Central memory CD8-positive, alpha-beta T cell (primary cell): ENCODE measurements at regions not wholly inside any gene's neighbourhood (a gene's known extent, or its start where the extent isn't known, plus 50 kb on each side); places are given as distances from the start of the nearest gene placed in this dataset.

Experiments
- ATAC-seq: fragments of 150-1000 bp; cut with Tn5 transposase; replicated peaks from 2 replicates; pipeline ENCODE4 v1.10.0; 2022; ENCODE audit warnings: mild to moderate bottlenecking, moderate FRiP score, moderate number of reproducible peaks; ENCODE audit not compliant: poor library complexity, severe bottlenecking; ENCODE audit errors: extremely low read depth
- DNase-seq, 2 donors: peaks; one replicate each; pipeline ENCODE4 v3.0.0; 2021; ENCODE audit warnings: low spot score in 2 of 2
- H3K27ac Mint-ChIP-seq: one replicate; pipeline ENCODE4 v1.8.0; 2022; ENCODE audit warnings: low read depth, mild to moderate bottlenecking, moderate library complexity, mixed read lengths
- H3K27me3 Mint-ChIP-seq: one replicate; pipeline ENCODE4 v1.8.0; 2022; ENCODE audit warnings: mixed read lengths
- H3K36me3 Mint-ChIP-seq: one replicate; pipeline ENCODE4 v1.8.0; 2022; ENCODE audit warnings: mild to moderate bottlenecking, moderate library complexity, mixed read lengths; ENCODE audit not compliant: insufficient read depth
- H3K4me1 Mint-ChIP-seq: one replicate; pipeline ENCODE4 v1.8.0; 2022; ENCODE audit warnings: mixed read lengths
- H3K4me3 Mint-ChIP-seq: one replicate; pipeline ENCODE4 v1.8.0; 2022; ENCODE audit warnings: mild to moderate bottlenecking, moderate library complexity, mixed read lengths
- H3K9me3 Mint-ChIP-seq: one replicate; pipeline ENCODE4 v1.8.0; 2022; ENCODE audit warnings: mixed read lengths

- ATAC-seq, result no peak
- H3K4me1 Mint-ChIP-seq, result no peaks in the 10 kb centered on the region
- H3K27me3 Mint-ChIP-seq, result no peaks in the 10 kb centered on the region
- no peaks in the 10 kb centered on the region for H3K36me3 Mint-ChIP-seq
- no peak overlapping the region for H3K27ac Mint-ChIP-seq
- H3K9me3 Mint-ChIP-seq, result peaks cover 6% of the 10 kb centered on the region
- DNase-seq, result no peak
- no peak overlapping the region for H3K4me3 Mint-ChIP-seq
These were observed 389.2 kb downstream of the JRKL start for GRCh38 chr11:96779030-96779429.

DNA sequence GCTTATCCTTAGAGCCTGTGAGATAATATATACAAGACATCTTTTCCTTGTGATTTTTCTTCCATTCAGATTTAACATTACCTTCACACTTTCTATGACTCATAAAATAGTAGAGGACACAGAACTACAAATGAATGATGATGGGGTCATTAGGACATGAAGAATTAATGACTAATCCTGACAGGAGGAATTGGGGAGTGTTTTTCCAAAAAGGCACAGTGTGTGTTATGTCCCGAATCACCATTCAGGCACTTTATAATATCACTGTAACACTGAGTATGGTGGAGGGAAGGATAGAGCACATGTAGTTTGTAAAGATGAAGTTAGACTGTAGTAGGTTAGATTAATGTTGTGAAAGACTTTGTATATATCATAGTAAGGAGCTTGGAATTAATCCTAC lies 391.3 kb downstream of the JRKL start:
- H3K36me3 Mint-ChIP-seq, result peaks cover 2% of the 10 kb centered on the region
- peaks cover 6% of the 10 kb centered on the region for H3K9me3 Mint-ChIP-seq
- no peaks in the 10 kb centered on the region for H3K4me1 Mint-ChIP-seq
- DNase-seq (no peak), ATAC-seq (no peak)
- H3K27ac Mint-ChIP-seq, result no peak overlapping the region
- no peaks in the 10 kb centered on the region for H3K27me3 Mint-ChIP-seq
- H3K4me3 Mint-ChIP-seq, result no peak overlapping the region

DNA sequence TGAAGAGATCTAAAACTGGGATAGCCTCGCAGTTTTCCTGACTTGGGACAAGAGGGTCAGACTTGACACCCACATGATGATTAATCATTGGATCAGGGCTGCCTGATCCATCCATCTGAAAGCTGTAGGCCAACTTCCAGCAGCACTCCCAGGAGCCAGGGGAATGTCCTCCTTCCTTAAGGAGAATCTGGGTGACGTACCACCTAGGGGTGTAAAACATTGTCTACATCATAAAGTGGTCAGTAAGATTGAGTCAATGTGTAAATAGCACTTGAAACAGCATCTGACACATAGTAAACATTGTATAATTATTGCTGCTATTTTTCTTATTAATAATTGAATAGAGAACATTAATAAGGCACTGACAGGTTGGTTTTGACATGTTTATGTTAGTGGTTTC lies 392.8 kb downstream of the JRKL start:
- H3K4me1 Mint-ChIP-seq, result no peaks in the 10 kb centered on the region
- ATAC-seq (no peak), DNase-seq (no peak)
- H3K27me3 Mint-ChIP-seq, result no peaks in the 10 kb centered on the region
- H3K27ac Mint-ChIP-seq, result no peak overlapping the region
- peaks cover 2% of the 10 kb centered on the region for H3K36me3 Mint-ChIP-seq
- no peak overlapping the region for H3K4me3 Mint-ChIP-seq
- peaks cover 11% of the 10 kb centered on the region for H3K9me3 Mint-ChIP-seq

DNA sequence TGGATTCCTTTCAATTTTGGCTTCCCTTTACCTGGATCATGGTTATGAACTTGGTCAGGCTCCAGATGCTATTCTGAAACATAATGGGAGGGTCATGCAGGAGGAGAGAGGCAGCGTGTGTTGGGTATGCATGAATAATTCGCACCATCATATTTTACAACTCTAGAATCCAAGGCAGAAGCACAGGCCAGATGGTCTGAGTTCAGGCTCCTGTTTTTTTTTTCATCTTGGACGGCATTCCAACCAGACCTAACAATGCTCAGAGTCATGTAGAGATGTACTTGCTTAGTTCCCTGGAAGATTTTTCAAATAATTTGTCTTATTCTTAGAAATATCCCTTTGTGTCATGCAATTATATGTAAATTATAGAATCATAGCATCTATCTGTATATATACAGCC lies 393.5 kb downstream of the JRKL start:
- H3K9me3 Mint-ChIP-seq, result peaks cover 11% of the 10 kb centered on the region
- DNase-seq (no peak), ATAC-seq (no peak)

GRCh38 chr11:96785073-96785472 lies 395.3 kb downstream of the JRKL start:
- no peak for DNase-seq
- peaks cover 2% of the 10 kb centered on the region for H3K36me3 Mint-ChIP-seq
- no peaks in the 10 kb centered on the region for H3K4me1 Mint-ChIP-seq
- no peak for ATAC-seq
- H3K9me3 Mint-ChIP-seq, result peaks cover 19% of the 10 kb centered on the region
- H3K27me3 Mint-ChIP-seq, result no peaks in the 10 kb centered on the region
- no peak overlapping the region for H3K27ac Mint-ChIP-seq
- H3K4me3 Mint-ChIP-seq, result no peak overlapping the region

More for the DNA sequence above, 393.5 kb downstream of the JRKL start:
- Mint-ChIP-seq H3K36me3 (peaks cover 2% of the 10 kb centered on the region), H3K4me3 (no peak overlapping the region), H3K27me3 (no peaks in the 10 kb centered on the region), H3K27ac (no peak overlapping the region), H3K4me1 (no peaks in the 10 kb centered on the region)

GRCh38 chr11:96794152-96794551 lies 404.3 kb downstream of the JRKL start:
- no peak overlapping the region for H3K4me3 Mint-ChIP-seq
- DNase-seq, result no peak
- H3K27ac Mint-ChIP-seq, result no peak overlapping the region
- ATAC-seq, result no peak
- no peaks in the 10 kb centered on the region for H3K36me3 Mint-ChIP-seq
- H3K9me3 Mint-ChIP-seq, result peaks cover 30% of the 10 kb centered on the region
- H3K27me3 Mint-ChIP-seq, result no peaks in the 10 kb centered on the region
- H3K4me1 Mint-ChIP-seq, result no peaks in the 10 kb centered on the region

GRCh38 chr11:96798445-96798844 lies 408.6 kb downstream of the JRKL start:
- DNase-seq (no peak), ATAC-seq (no peak)
- H3K4me1 Mint-ChIP-seq, result no peaks in the 10 kb centered on the region
- no peak overlapping the region for H3K4me3 Mint-ChIP-seq
- H3K9me3 Mint-ChIP-seq, result peaks cover 11% of the 10 kb centered on the region
- H3K36me3 Mint-ChIP-seq, result no peaks in the 10 kb centered on the region
- no peak overlapping the region for H3K27ac Mint-ChIP-seq
- no peaks in the 10 kb centered on the region for H3K27me3 Mint-ChIP-seq

- no peak overlapping the region for H3K4me3 Mint-ChIP-seq
- no peaks in the 10 kb centered on the region for H3K36me3 Mint-ChIP-seq
- H3K27me3 Mint-ChIP-seq, result no peaks in the 10 kb centered on the region
- no peak for DNase-seq
- H3K4me1 Mint-ChIP-seq, result no peaks in the 10 kb centered on the region
- peaks cover 5% of the 10 kb centered on the region for H3K9me3 Mint-ChIP-seq
- no peak for ATAC-seq
- no peak overlapping the region for H3K27ac Mint-ChIP-seq
These were observed 425.4 kb downstream of the JRKL start for GRCh38 chr11:96815236-96815635.

DNA sequence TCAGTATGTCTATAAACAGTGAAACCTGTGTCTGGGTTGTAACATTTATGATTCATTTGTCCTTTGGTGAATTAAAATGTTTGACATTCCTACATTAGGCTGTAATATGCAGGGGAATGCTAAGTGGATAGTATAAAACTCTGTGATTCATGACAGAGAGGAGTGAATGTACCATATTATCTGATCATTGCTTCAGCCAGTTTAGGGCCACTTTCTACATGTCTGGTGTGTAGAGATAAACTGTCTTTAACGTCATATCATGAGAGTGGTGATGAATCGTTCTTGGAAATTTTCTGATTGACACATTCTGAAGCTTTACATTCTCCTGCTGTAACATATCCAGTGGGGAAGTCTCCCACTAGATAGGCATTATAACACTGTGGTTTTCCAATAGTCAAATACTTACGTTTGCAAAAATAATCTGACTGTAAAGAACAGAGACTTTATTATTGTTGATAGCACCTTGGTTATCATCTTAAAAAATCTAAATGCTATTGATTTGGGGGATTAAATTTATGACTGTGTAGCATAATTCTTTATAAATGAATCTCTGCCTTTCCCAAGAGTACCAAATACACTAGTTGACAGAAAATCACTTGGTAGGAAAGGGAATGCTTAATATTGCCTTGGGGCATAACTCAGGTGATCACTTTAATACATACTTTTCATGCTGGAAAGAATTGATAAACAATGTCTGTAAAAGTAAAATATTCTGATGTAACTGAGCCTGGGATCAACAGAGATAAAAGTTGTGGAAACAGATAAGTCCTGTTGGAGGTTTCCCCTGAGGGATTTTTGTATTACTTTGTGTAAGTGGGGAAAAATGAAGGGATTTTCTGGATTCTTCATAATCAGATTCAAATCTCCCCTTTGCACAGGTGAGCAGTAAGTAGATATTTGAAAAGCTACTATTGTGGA lies 427.9 kb downstream of the JRKL start:
- ATAC-seq (no peak), DNase-seq (no peak)
- Mint-ChIP-seq H3K27ac (no peak overlapping the region), H3K27me3 (no peaks in the 10 kb centered on the region), H3K4me1 (no peaks in the 10 kb centered on the region), H3K4me3 (no peak overlapping the region), H3K36me3 (no peaks in the 10 kb centered on the region), H3K9me3 (peaks cover 5% of the 10 kb centered on the region)

- H3K27me3 Mint-ChIP-seq, result no peaks in the 10 kb centered on the region
- ATAC-seq (no peak), DNase-seq (no peak)
- no peaks in the 10 kb centered on the region for H3K4me1 Mint-ChIP-seq
- H3K27ac Mint-ChIP-seq, result no peak overlapping the region
- no peak overlapping the region for H3K4me3 Mint-ChIP-seq
- no peaks in the 10 kb centered on the region for H3K36me3 Mint-ChIP-seq
- peaks cover 11% of the 10 kb centered on the region for H3K9me3 Mint-ChIP-seq
These were observed 437.4 kb downstream of the JRKL start for GRCh38 chr11:96827164-96827563.

GRCh38 chr11:96841792-96842191 lies 452.0 kb downstream of the JRKL start:
- no peaks in the 10 kb centered on the region for H3K27me3 Mint-ChIP-seq
- no peak overlapping the region for H3K27ac Mint-ChIP-seq
- peaks cover 7% of the 10 kb centered on the region for H3K9me3 Mint-ChIP-seq
- ATAC-seq (no peak), DNase-seq (no peak)
- no peaks in the 10 kb centered on the region for H3K4me1 Mint-ChIP-seq
- no peaks in the 10 kb centered on the region for H3K36me3 Mint-ChIP-seq
- H3K4me3 Mint-ChIP-seq, result no peak overlapping the region

DNA sequence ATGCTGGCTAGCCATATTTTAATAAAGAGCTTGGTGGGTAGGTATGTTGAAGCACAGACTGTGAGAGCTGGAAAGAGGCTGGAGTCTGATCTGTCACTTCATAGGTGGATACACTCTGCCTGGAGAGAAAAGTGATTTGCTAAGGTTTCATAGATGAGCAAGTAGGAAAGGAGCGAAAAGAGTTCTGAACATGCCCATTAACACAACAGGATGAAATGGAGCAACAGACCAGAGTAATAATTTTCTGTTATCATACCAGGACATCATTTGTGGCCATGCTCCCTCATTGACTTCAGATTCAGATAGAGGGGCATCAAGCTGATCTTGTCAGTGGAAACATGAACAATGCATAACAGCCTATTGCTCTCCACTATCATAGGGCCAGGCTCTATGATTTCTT lies 452.9 kb downstream of the JRKL start:
- no peaks in the 10 kb centered on the region for H3K36me3 Mint-ChIP-seq
- H3K27ac Mint-ChIP-seq, result no peak overlapping the region
- no peaks in the 10 kb centered on the region for H3K4me1 Mint-ChIP-seq
- no peak overlapping the region for H3K4me3 Mint-ChIP-seq
- H3K9me3 Mint-ChIP-seq, result peaks cover 7% of the 10 kb centered on the region
- no peak for DNase-seq
- ATAC-seq, result no peak
- no peaks in the 10 kb centered on the region for H3K27me3 Mint-ChIP-seq

- no peaks in the 10 kb centered on the region for H3K4me1 Mint-ChIP-seq
These were observed 464.6 kb downstream of the JRKL start for GRCh38 chr11:96854425-96854824.

More at GRCh38 chr11:96854425-96854824, 464.6 kb downstream of the JRKL start:
- Mint-ChIP-seq H3K4me3 (no peak overlapping the region), H3K27ac (no peak overlapping the region), H3K9me3 (peaks cover 16% of the 10 kb centered on the region), H3K36me3 (no peaks in the 10 kb centered on the region), H3K27me3 (no peaks in the 10 kb centered on the region)
- ATAC-seq (no peak), DNase-seq (no peak)
